Mucosa of descending colon (tissue), 3 donors: ENCODE measurements at regions not wholly inside any gene's neighbourhood (a gene's known extent, or its start where the extent isn't known, plus 50 kb on each side); places are given as distances from the start of the nearest gene placed in this dataset.

Source experiments
- ATAC-seq: fragments of 200-7000 bp; cut with Tn5 transposase; one replicate; pipeline ENCODE4 v1.9.1; 2020; ENCODE audit warnings: mild to moderate bottlenecking, moderate library complexity
- DNase-seq, 3 donors: peaks; one replicate each; pipeline ENCODE4 v3.0.0-alpha.2; 2020
- H3K36me3 ChIP-seq: fragments of 200-600 bp; one replicate; pipeline ENCODE4 v1.8.0; 2021; ENCODE audit warnings: low read depth, mild to moderate bottlenecking
- H3K4me1 ChIP-seq: fragments of 200-600 bp; one replicate; pipeline ENCODE4 v1.8.0; 2021; ENCODE audit warnings: low read depth, mild to moderate bottlenecking
- H3K4me3 ChIP-seq: fragments of 200-600 bp; one replicate; pipeline ENCODE4 v1.8.0; 2021; ENCODE audit warnings: mild to moderate bottlenecking
- H3K9me3 ChIP-seq: fragments of 200-600 bp; one replicate; pipeline ENCODE4 v1.8.0; 2021; ENCODE audit warnings: mild to moderate bottlenecking
- CTCF ChIP-seq: fragments of 200-600 bp; IDR thresholded peaks from one replicate; pipeline ENCODE4 v1.8.0; 2022; ENCODE audit warnings: antibody characterized with exemption, mild to moderate bottlenecking
- intact Hi-C, 2 donors: fragments of 100-400 bp; cut with DNase I in 1 of 2; cut with micrococcal nuclease in 1 of 2; formaldehyde crosslinking; loops; one replicate each; pipeline versions ENCODE4 v1.11.0 to v1.11.1; 2022; cut with DNase I, micrococcal nuclease
- donor health status: DM: no; HTN: no; CAD: no; lungs with moderate emphysema.
- donor health status: DM: no; HTN: no; CAD: no.
- donor health status: DM: no; HTN: yes; CAD: no.

GRCh38 chr2:14354231-14354630, 278.3 kb upstream of the LRATD1 start:
- no peak for TF ChIP-seq CTCF
- H3K9me3 ChIP-seq, result no peaks in the 10 kb centered on the region
- H3K4me3 ChIP-seq, result no peak overlapping the region
- H3K36me3 ChIP-seq, result no peaks in the 10 kb centered on the region
- intact Hi-C loops, result no loop called here
- H3K4me1 ChIP-seq, result no peaks in the 10 kb centered on the region
- ATAC-seq, result no peak
- DNase-seq, result no peak

DNA sequence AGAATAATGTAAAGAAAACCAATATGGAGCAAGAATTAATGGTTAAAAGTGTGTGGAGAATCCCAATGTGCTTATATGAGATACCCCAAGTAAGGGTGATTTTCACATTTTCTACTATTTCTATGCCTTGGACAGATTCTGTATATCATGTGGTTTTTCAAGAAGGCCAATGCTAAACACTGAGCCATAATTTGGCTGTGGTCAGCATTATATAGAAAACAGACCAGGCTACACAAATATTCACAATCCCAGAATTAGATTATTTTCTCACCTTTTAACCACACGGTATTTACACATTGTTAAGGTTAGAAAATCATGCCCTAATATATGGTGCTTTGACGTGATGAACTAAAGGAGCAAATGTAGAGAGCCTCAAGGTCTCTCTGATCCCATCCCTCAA, 277.4 kb upstream of the LRATD1 start:
- no peak for TF ChIP-seq CTCF
- ATAC-seq (no peak), DNase-seq (no peak)
- H3K4me1 ChIP-seq, result no peaks in the 10 kb centered on the region
- H3K9me3 ChIP-seq, result no peaks in the 10 kb centered on the region
- H3K4me3 ChIP-seq, result no peak overlapping the region
- H3K36me3 ChIP-seq, result no peaks in the 10 kb centered on the region
- intact Hi-C loops, result no loop called here

GRCh38 chr2:14358339-14358738, 274.2 kb upstream of the LRATD1 start:
- H3K4me1 ChIP-seq, result no peaks in the 10 kb centered on the region
- H3K36me3 ChIP-seq, result no peaks in the 10 kb centered on the region
- no peak for ATAC-seq
- TF ChIP-seq CTCF, result no peak
- H3K9me3 ChIP-seq, result no peaks in the 10 kb centered on the region
- intact Hi-C loops, result no loop called here
- DNase-seq, result no peak
- H3K4me3 ChIP-seq, result no peak overlapping the region

GRCh38 chr2:14358774-14359173, 273.7 kb upstream of the LRATD1 start:
- Histone ChIP-seq H3K36me3 (no peaks in the 10 kb centered on the region), H3K4me1 (no peaks in the 10 kb centered on the region), H3K4me3 (no peak overlapping the region), H3K9me3 (no peaks in the 10 kb centered on the region)
- ATAC-seq (no peak), DNase-seq (no peak)
- TF ChIP-seq CTCF, result no peak
- intact Hi-C loops, result no loop called here

GRCh38 chr2:14363137-14363536, 269.4 kb upstream of the LRATD1 start:
- H3K9me3 ChIP-seq, result no peaks in the 10 kb centered on the region
- intact Hi-C loops, result no loop called here
- H3K36me3 ChIP-seq, result no peaks in the 10 kb centered on the region
- no peak overlapping the region for H3K4me3 ChIP-seq
- TF ChIP-seq CTCF, result no peak
- no peak for DNase-seq
- peak; percentile 81 for ATAC-seq
- H3K4me1 ChIP-seq, result no peaks in the 10 kb centered on the region

DNA sequence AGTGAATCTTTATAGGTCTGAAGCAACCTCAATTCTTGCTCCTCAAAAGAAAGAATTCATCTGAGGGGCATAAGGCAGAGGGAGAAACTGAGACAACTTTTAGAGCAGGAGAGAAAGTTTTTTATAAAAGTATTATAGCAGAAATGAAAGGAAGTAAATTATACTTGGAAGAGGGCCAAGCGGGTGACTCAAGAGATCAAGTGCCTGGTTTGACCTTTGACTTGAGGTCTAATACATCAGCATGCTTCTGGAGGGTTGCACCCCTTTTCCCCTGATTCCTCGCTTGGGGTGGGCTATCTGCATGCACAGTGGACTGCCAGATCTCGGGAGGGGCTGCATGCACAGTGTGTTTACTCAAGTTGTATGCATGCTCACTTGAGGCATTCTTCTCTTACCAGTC, 268.5 kb upstream of the LRATD1 start:
- peak; percentile 56 for ATAC-seq
- no peak for TF ChIP-seq CTCF
- intact Hi-C loops, result no loop called here
- no peaks in the 10 kb centered on the region for H3K4me1 ChIP-seq
- no peaks in the 10 kb centered on the region for H3K9me3 ChIP-seq
- peak in 1 of 3 donors; percentile 9 for DNase-seq
- no peaks in the 10 kb centered on the region for H3K36me3 ChIP-seq
- H3K4me3 ChIP-seq, result no peak overlapping the region
